Neural progenitor cell (in vitro differentiated cells): ENCODE measurements at regions not wholly inside any gene's neighbourhood (a gene's known extent, or its start where the extent isn't known, plus 50 kb on each side); places are given as distances from the start of the nearest gene placed in this dataset.

Source experiments
- EZH2 ChIP-seq: fragments of 200-600 bp; sonication (generic); IDR thresholded peaks from 2 replicates; pipeline ENCODE4 v1.6.1; 2017; ENCODE audit warnings: antibody characterized with exemption, mild to moderate bottlenecking, moderate library complexity
- EZH2phosphoT487 ChIP-seq: fragments of 200-600 bp; sonication (generic); IDR thresholded peaks from 2 replicates; pipeline ENCODE4 v1.6.1; 2017; ENCODE audit warnings: antibody characterized with exemption
- TF ChIP-seq, protein P1 (sequence below): fragments of 200-600 bp; sonication (generic); IDR thresholded peaks from 2 replicates; pipeline ENCODE4 v1.5.1; 2017; ENCODE audit warnings: antibody characterized with exemption, mild to moderate bottlenecking

GRCh38 chr4:126265888-126266287, 951.1 kb downstream of the FAT4 start:
- TF ChIP-seq, protein P1, sequence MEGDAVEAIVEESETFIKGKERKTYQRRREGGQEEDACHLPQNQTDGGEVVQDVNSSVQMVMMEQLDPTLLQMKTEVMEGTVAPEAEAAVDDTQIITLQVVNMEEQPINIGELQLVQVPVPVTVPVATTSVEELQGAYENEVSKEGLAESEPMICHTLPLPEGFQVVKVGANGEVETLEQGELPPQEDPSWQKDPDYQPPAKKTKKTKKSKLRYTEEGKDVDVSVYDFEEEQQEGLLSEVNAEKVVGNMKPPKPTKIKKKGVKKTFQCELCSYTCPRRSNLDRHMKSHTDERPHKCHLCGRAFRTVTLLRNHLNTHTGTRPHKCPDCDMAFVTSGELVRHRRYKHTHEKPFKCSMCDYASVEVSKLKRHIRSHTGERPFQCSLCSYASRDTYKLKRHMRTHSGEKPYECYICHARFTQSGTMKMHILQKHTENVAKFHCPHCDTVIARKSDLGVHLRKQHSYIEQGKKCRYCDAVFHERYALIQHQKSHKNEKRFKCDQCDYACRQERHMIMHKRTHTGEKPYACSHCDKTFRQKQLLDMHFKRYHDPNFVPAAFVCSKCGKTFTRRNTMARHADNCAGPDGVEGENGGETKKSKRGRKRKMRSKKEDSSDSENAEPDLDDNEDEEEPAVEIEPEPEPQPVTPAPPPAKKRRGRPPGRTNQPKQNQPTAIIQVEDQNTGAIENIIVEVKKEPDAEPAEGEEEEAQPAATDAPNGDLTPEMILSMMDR = no peak
- TF ChIP-seq EZH2phosphoT487 (no peak), EZH2 (no peak)
